GM18502 (cell line): ENCODE measurements at regions not wholly inside any gene's neighbourhood (a gene's known extent, or its start where the extent isn't known, plus 50 kb on each side); places are given as distances from the start of the nearest gene placed in this dataset.
"Not testable (repeated sequence)": the region's sequence is repeated elsewhere in the genome, so short reads cannot be mapped to it uniquely, and the experiment has no call there.

Experiments used
- ATAC-seq: cut with Tn5 transposase; IDR thresholded peaks from one replicate; pipeline ENCODE4 v1.9.1; 2021; ENCODE audit warnings: mild to moderate bottlenecking; ENCODE audit not compliant: unreplicated experiment, poor library complexity

DNA sequence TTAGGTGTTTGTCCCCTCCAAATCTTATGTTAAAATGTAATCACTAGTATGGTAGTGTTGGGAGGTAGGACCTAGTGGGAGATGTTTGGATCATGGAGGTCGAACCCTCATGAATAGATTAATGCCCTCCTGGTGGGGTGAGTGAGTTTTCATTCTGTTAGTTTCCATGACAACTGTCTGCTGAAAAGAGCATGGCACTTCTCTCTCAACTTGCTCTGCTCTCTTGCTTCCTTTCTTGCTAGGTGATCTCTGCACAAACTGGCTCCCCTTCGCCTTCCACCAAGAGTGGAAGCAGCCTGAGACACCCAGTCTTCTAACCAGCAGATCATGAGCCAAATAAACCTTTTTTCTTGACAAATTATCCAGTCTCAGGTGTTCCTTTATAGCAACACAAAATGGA is 853.9 kb downstream of the SORCS1 start:
- no peak for ATAC-seq

DNA sequence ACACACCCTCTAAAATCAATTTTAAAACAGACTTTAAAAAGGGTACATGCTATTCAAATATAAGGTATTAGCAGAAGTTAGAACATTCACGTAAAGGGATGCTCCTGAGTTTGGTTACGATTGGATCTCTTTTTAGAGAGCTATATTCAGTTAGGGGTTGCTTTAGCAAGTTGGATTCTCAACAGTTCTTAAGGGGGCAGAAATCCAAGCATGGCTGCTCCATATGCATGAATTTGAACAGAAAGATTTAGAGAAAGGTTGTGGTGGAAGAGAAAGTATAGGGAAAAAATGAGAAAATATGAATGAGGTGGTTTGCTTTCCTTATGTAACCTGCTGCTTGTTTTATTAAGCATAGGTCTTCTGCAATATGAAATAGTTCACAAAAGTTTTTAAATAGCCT is 855.1 kb downstream of the SORCS1 start:
- ATAC-seq = no peak

DNA sequence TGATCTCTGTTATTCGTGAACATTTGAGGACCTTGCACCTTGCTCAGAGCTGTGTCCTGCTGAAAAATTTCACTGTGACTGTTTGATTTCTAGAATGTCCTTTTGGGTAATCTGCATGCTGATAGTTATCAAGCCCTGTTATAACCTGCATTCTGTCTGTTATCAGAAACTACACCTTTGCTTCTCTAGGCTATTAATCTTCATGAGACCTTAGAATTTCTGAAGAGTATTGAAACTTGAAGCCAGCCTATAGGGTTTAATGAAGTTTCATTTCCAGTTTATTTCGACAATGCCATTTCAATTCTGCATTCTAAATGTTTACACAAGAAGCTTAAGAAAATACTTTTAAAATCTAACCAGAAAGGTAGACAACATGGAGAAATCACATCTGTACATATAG is 856.2 kb downstream of the SORCS1 start:
- ATAC-seq = no peak

DNA sequence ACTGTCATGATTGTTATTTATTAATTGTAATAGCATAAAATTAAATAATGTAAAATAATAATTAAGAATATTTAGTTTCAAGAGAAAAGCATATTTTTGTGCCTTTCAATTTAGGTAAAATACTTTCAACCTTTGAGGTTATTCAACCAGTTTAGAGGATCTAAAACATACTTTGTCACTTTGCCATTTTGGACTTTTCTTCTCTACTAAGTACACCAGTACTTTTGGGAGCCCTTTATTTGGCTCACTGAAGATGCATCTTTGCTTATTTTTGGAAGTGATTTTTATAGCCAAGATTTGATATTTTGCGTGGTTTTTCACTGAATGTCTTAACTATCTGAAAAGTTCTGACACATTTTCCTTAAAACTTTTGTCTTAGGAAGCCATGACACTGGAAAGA is 860.5 kb downstream of the SORCS1 start:
- no peak for ATAC-seq

DNA sequence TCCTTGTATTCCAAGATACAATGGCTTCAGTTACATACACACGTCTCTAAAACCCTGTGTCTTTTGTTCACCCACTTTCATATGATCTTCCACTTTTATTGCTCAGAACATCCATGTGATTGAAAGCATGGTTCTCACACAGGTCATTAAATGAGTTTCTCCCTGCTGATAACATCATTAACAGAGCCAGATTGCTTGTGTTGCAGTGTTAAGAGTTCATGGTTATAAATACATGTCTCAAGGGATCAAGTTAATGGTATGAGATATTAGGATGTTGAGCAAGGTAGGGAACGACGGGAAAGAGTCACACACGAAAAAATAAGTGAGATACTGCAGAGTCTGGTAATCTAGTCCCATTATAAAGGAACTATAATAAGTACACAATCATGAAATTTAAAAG is 861.5 kb downstream of the SORCS1 start:
- no peak for ATAC-seq

DNA sequence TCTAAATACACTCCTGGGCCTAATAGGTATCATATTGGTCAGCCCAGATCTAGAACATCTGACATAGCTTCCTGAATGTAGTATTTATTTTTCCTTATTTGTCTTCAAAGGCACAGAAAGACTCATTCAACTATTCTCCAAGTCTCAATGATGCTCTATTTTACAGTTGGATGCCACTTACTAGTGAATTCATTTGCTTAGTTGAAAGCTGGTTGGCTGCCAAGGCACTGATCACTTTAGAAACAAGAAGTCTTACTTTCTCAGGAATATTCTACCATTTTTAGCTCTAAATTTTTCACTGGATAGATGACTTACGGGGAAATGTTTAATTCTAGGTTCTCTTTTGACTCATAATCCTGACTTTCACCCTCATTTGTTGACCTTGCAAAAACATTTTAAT is 863.4 kb downstream of the SORCS1 start:
- no peak for ATAC-seq

DNA sequence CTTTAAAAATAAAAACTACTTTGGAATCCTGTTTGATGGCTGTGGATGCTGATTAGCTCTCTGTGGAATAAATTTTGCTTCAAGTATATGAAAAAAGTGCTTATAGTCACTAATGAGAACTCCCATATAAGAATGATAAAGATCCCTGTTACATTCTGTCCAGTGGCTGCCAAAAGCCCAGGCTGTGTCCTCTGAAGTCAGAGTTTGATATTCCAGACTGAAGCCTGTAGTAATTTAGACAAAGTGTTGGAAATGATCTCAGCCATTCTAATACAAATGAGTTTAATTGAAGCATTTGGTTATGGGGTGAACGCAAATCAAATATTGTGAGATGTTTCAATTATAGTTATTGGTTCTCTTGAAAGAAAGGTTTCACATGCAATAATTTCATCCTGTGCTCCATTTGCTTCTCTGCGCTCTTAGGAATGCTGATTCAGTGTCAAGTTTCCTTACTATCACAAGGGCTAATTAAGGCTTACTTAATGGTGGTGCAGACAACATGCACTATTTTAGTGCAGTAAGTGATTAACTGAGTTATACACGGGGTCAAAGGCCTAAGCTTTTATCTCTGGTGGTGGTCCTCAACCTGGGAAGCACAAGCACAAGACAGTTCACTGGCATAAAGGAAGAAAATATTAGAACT is 867.6 kb downstream of the SORCS1 start:
- no peak for ATAC-seq

DNA sequence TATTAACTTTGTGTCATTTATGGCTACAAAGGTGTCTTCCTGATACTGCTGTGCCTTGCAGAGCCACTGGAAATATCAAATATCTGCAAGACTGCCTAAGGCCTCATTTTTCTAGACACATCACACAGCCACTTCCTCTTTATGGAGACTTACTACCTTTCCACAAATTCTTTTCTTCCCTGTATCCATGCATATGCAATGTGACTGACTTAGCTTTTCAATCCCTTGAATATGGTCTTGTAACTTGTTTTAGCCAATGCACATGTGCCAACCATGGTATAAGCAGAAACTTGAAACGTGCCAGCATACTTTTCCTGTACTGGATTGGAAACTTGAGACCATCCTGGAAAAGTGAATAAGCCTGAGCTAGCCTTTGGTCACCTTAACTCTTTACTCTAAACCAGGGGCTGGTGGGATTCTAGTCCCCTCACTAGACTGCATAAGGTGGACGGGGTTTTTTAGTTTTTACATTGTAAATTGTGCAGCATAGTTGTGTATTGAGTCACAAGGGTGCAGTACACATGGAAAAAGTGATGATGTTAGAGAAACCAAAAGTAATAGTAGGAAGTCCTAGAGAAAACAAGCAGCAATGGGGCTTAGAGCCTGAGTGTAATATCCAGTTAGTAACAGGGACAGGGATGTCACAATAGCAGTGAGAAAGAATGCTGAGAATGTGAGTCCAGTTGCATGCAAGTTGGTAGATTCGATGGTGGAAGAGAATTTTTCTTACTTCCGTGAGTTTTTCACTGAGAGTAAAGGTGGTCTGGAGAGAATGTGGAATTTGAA is 879.5 kb downstream of the SORCS1 start:
- no peak for ATAC-seq

DNA sequence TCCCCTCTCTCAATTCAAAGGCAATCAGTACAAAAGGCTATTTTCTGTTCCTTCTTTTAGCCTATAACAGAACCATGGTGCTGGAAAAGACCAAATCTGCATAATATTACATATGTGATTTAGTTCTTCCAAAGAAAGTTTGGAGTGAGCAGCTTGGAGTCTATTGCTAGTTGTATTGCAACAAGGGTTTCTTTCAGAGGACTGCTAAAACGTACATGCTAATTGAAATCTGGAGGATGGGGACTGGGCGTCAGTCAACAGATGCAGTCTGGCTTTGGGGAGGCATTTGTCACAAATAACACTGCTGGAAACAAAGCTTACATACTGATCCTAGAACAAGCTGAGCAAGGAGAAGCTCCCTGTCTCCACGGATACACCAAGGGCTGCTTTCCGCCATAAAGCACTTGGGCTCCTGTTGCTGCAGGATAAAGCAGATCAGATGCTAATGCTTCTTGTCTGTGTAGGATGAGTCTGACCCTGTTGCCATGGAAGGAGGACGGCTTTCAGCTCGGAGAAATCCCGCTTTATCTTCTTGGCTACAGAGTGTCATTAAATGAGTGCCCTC is 883.5 kb downstream of the SORCS1 start:
- no peak for ATAC-seq

DNA sequence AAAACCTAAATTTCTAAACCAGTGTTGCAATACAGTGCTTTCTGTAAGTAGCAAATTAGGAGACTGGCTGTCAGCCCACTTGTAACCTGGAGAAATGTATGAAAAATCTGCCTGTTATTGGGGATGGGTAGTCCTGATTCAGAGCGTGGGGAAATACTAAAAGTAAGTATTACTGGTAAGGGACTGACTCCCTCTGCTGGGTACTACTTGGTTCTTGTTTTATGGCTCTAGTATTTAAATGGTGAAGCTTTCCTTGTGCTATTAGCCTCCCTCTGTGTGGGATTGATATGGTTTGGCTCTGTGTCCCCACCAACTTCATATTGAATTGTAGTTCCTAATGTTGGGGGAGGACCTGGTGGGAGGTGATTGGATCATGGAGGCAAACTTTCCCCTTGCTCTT is 886.1 kb downstream of the SORCS1 start:
- ATAC-seq = no peak

DNA sequence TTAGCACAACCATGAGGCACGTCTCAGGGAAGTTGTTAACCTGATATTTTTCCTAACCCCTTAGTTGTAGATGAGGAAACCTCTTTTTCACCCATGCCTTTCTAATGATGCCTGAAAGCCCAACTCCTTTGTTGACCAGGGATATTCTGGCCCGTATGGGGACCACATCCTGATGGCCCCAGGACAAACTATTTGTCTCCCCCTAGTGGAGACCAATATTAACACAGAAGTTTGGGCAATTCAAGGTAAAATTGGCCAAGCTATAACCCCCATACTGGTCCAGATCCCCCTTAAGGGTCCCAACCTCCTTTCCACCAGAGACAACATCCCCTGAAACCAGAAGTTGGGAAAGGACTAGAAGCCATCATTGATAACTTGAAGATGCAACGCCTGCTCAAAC is 893.3 kb downstream of the SORCS1 start:
- ATAC-seq = no peak

DNA sequence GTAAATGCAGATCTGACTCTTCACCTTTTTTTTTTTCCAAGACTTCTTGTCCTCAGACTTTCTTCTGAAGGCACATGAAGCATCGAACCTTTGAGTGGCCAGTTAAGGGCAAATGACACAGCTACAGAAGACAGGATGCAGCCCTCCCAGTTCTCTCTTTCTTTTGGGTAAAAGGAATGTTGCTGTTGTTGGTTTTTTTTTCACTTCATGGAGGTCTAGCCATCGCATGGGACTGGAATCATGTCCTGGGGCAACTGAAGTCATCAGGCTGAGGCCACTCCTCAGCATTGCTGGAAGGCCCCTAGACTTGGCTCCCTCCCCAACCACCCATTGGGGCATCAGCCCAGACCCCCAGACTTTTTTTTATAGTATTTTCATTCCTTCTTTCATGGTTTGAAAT is 896.5 kb downstream of the SORCS1 start:
- no peak for ATAC-seq

DNA sequence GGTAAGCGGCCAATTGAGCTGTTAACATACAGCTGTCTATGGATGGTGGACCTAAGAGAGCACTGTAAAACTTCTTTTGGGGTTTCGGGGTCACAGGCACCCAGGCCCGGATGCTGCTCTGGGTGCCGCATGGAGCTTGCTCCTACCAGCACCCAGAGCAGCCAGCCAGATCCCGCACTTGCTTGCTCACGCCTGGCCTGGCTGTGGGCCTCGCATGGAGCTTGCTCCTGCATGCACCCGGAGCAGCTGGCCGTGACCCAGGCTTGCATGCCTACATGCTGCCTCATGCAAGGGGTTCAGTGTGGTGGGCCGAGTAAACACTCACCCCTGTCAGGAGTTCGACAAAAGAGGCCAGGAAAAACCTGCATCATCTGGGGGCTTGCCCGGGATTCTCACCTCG is 896.9 kb downstream of the SORCS1 start:
- no peak for ATAC-seq

DNA sequence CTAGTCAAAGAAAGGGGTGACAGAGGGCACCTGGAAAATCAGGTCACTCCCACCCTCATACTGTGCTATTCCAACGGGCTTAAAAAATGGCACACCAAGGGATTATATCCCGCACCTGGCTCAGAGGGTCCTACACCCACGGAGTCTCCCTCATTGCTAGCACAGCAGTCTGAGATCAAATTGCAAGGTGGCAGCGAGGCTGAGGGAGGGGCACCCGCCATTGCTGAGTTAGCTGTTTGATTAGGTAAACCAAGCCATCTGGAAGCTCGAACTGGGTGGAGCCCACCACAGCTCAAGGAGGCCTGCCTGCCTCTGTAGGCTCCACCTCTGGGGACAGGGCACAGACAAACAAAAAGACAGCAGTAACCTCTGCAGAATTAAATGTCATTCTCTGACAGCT is 907.1 kb downstream of the SORCS1 start:
- ATAC-seq = not testable (repeated sequence)

DNA sequence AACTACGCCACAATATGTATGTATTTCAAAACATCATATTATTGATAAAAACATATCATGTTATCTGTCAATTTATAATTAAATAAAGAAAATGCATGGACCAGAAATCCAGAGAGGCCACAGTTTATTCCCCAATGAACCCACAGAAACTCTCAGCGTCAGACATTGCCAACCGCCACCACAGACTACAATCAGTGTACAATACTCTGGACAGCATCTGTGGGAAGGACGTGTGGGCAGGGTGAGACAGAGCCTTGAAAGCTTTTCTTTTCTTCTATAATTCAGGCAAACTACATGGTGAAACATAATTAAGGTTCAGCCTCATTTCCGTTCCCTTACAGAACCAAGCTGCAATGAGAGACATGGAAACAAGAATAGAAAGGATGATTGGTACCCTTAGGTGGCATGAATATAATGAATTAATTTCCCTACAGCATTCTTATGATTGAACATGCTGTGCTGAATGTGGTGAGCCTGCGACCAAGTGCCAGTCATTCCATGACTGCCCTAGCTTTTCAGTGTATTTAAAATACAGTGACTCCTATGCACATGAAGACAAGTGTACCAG is 909.3 kb downstream of the SORCS1 start:
- ATAC-seq = no peak

DNA sequence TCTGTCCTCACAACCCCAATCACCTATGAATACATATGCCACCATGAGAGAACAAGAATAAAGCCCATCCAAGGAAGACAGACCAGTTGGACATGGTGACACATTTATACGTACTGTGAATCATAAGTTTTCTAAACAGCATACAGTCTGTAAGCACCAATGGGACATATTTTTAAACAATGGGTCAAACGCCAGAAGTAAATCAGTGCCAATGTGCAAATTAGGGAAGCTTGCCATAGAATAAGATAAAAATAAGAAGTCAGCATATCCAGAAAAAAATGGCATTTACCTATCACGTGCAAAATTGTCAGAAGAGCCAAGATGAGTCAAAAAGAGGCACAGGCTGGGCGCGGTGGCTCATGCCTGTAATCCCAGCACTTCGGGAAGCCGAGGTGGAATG is 910.4 kb downstream of the SORCS1 start:
- ATAC-seq = no peak

DNA sequence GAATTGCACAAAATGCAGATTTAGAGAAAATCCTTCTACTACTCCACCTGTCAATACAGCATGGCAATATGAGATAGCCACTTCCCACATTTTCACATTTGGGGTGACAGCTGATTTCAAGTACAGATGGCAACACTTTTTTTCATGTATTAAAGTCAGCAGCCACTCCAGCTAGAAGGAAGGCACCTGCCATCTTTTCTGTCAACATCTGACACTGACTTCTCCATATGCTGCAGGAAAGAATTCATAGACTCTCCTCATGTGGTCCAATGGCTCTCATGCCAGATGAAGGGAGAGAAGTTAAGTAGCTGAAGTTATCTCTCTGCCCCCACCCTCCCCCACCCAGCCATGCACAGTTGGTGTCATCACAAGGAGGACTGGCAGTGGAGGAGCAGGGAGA is 912.0 kb downstream of the SORCS1 start:
- ATAC-seq = no peak

DNA sequence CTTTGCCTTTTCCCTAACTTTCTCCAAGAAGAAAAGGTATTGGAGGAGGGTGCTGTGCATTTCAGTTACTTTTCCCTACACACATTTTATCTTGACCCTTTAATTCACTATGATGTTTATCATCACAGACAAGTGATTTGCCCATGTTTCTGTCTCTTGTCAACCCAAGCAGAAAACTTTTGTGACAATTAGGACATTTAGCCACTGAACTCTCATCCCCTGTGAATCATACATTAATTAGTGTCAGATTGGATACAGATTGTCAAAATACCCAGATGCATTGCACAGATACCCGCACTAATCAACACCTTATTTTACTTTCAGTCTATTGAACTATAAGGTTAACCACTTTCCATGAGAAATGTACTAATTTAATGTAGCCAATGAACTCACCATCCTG is 912.9 kb downstream of the SORCS1 start:
- ATAC-seq = no peak

DNA sequence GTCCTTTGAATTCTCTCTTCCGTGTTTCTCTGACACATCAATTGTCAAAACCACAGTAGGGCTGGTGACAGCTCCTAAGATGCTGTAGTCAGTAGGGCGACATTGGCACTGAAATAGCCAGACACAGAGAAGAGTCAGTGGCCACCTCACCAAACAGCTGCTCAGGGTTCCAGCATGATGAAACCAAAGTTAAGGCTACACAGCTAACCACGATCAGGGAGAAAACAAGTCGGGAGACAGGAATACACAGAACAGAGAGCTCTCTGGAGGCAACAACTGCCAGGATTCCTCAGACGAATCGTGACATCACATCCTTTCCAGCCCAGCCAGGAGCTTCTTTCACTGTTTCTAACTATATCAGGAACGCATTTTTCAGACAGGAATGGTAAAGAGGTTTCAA is 922.2 kb downstream of the SORCS1 start:
- ATAC-seq = no peak

DNA sequence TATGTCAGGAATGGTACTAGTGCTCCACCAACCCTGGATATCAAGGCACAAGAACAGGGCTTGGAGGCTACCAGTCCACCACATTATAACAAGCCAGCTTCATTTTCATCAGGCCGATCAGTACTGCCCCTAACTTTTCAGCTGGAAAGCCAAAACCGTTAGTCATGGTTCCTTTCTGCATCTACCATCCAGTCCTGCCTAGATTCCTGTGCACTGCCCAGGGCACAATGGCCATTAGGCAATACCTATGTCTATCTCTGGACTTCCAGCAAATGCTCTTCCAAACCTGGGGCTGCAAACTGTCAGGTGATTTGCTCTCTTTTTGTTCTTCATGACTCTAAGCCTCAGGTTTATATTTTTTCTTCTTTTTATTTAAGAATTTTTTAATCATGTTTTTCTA is 937.7 kb downstream of the SORCS1 start:
- no peak for ATAC-seq

DNA sequence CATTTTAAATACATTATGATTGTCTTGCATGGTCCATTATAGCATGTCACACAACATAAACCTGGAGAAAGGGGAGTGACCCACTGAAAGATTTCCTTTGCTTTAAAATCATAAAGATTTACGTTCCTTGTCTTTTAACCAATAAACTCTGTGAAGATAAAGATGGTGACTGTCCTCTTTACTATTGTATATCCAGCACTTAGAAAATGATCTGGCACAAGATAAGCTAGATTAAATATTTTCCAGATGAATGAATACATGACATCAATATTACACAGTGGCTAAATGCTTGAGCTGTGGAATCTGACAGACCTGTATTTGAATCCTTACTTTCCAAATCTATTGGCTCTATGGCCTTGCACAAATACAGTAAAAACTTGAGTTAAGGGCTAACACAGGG is 938.4 kb downstream of the SORCS1 start:
- no peak for ATAC-seq

DNA sequence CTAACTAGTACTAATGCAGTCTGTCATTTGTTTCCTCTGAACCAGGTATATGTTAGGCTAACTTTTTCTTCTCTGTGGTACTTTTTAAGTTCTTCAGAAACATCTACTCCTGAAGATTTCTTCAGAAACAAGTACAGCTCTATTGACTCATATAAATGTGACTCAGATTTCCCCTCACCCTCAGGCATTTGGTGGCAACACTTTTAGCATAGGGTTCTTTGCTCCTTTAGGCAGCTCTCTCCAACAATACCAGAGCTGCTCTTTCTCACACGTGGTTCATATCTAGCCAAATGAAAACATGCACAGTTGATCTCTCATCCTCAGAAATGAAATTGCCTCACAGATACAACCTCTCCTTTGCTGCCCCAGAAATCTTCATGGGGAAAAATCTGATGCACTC is 939.8 kb downstream of the SORCS1 start:
- ATAC-seq = no peak
